GM19438 (cell line): ENCODE measurements at regions not wholly inside any gene's neighbourhood (a gene's known extent, or its start where the extent isn't known, plus 50 kb on each side); places are given as distances from the start of the nearest gene placed in this dataset.

Experiments used
- ATAC-seq: cut with Tn5 transposase; IDR thresholded peaks from one replicate; pipeline ENCODE4 v1.9.1; 2021; ENCODE audit warnings: low read depth; ENCODE audit not compliant: unreplicated experiment

GRCh38 chr2:66048667-66049066 is 386.3 kb upstream of the MEIS1 start:
- ATAC-seq, result no peak

- no peak for ATAC-seq
Observed at GRCh38 chr2:66041902-66042657, 392.8 kb upstream of the MEIS1 start.

DNA sequence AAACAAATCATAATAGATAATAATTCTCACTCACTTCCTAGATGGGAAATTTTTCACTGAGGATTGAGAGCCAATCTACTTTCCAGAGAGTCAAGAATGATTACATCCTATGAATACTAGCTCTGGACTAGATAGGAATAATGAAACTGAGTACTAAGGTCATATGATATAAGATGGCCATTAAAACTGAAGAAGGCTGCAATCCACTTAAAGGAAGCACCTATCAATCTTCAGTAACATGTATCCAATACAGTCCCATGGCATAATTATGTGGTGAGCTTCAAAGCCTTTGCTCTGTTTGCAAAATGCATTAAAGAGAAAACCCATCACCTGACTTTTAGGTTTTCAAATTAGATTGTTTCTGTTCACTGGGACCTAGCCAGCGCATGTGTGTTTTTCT is 398.0 kb upstream of the MEIS1 start:
- ATAC-seq, result no peak

DNA sequence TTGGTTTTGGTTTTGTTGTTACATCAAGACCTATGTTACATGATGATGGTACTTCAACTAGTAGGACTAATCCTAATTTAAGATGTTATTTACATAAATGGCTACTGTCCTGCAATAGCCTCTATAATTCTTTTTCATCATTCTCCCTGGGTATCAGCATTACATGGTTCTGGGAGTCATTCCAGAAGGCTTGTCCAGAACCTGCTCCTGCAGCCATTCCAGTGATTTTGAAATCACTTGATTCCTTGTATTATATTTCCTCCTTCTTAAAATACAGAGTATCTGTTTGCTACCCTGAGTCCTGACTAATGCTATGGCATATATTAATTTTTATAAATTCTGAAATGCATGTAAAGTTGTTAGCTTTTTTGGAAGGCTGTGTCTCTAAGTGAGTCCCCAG is 400.5 kb upstream of the MEIS1 start:
- no peak for ATAC-seq

DNA sequence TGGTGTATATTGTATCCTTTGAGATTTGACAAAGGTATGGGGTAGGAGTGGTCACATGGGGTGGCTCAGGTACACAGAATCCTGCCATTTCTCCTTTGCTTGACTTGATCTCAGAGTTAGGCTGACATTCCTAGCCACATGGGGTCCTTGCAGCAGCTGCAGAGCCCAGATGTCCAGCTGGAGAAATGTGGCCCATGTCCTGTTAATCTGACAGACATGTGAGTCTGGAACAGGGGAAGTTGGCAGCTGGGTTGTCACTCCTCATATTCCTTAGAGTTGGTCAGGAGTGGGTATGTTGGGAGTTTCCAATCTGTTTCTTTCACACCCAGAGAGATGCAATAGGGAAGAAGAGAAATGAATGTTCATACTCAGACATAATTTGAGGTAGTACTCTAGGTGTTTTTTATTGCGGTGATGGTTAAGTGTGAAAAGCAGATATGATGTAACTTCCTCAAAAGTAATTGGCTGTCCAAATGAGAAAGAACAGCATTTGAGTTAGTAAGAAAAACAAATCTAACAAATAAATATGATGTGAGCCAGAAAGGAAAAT is 402.6 kb upstream of the MEIS1 start:
- ATAC-seq, result no peak

DNA sequence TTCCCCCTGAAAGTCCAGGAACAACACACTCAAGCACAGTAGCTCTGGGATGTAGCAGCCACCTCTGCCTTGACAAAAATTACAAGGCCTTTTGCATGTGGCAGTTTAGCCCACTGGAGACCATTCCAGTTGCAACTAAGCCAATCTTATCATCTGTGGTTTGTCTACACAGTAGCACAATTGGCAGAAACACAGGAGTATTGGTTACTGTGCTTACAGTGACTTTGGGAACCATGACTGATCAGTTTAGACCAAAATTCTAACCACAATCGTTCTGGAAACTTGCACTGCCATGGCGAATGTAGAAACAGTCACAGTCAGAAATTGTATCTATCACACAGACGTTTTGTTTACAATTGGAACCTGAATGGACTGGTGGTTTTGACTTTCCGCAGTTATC is 403.7 kb upstream of the MEIS1 start:
- no peak for ATAC-seq

- no peak for ATAC-seq
Observed at GRCh38 chr2:66030553-66030952, 404.4 kb upstream of the MEIS1 start.

DNA sequence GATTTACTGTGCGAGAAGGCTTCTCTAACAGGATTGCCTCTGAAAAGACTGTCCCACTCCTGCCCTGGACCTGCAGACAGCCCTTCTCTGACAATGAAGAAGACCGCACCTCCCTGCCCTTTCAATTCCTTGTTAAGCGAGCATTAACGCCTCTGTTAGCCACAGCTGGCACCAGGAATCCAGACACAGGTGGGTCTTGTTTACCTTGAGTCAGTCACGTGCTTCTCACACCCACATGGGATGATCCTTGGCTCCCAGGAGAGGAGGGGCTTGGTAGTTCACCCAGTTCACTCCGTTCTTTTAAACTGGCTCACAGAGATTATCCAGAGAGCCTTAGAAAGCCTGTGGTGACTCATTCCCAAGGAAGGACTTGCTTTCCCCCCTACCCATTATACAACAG is 410.5 kb upstream of the MEIS1 start:
- no peak for ATAC-seq

GRCh38 chr2:66021296-66021695 is 413.6 kb upstream of the MEIS1 start:
- ATAC-seq, result no peak

DNA sequence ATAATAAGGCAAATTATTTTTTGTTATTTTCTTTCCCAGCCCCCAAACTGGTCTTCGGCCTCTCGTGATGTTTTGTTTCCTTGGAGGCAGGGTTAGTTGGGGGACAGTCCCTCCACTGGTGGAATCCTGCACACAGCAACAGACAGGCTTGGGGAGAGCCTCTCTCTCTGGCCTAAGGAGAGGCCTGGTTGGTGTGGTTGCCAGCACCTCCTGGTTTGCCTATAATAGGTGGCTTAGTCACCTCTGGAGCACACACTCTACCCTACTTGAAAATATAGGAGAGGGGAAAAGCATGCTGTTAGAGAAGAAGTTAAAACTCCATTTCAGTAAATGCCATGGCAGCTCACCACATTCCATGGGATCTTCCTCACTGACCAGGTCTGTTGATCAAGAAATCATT is 417.2 kb upstream of the MEIS1 start:
- ATAC-seq, result no peak

- ATAC-seq, result no peak
Observed at GRCh38 chr2:66014450-66014849, 420.5 kb upstream of the MEIS1 start.

DNA sequence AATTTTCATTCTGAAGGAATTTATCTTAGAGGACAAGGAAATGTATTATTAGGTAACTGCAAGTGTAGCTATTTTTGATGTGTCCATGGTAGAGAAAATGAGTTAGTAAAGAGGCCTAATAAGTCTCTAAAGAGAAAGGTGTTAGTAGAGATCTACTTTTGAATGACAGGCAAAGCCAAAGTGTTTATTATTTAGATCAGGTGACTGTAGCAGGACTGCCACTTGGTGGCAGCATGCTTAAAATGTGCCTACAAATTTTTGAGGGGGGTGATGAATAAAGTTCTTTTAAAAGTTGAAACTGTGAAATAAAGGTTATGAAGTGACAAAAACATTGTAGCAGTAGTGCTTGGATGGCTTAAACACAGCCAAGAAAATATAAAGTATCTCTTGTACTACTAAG is 421.5 kb upstream of the MEIS1 start:
- no peak for ATAC-seq

DNA sequence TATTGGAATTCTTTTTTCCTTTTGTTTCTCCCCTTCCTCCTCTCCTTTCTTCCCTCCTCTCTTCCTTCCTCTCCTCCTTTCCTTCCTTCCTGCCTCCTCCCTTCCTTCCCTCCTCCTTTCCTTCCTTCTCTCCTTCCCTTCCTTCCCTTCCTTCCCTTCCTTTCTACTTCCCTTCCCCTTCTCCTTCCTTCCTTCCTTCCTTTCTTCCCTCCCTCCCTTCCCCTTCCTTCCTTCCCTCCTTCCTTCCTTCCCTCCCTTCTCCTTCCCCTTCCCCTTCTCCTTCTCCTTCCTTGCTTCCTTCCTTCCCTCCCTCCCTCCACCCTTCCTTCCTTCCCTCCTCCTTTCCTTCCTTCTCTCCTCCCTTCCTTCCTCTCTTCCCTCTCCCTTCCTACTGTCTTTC is 431.0 kb upstream of the MEIS1 start:
- no peak for ATAC-seq

GRCh38 chr2:66001538-66001937 is 433.4 kb upstream of the MEIS1 start:
- no peak for ATAC-seq

- no peak for ATAC-seq
Observed at GRCh38 chr2:66000901-66001300, 434.0 kb upstream of the MEIS1 start.

- ATAC-seq, result no peak
Observed at GRCh38 chr2:65999796-66000195, 435.1 kb upstream of the MEIS1 start.

GRCh38 chr2:65999103-65999502 is 435.8 kb upstream of the MEIS1 start:
- ATAC-seq, result no peak

DNA sequence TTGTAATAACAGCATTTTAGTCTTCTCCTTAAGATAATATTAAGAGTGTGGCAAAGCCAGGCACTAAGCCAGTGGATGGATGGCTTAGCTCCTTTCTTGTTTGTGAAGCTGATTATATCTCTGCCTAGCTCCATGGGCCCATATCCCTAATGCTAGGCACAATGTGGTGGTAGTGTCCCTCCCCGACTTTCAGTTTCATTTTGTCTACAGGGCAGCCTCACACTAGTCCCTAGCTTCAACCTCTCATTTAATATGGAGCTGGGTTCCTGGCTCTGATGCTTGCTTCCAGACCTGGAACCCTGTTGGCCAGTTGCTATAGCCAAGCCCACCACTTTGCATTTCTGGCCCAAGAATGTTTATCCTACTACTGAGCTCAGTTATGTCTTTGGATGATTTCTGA is 437.0 kb upstream of the MEIS1 start:
- no peak for ATAC-seq

GRCh38 chr2:65992198-65992554 is 442.7 kb upstream of the MEIS1 start:
- no peak for ATAC-seq

- ATAC-seq, result no peak
Observed at GRCh38 chr2:65991381-65992197, 443.3 kb upstream of the MEIS1 start.

GRCh38 chr2:65985986-65986385 is 448.9 kb upstream of the MEIS1 start:
- no peak for ATAC-seq

- ATAC-seq, result no peak
Observed at GRCh38 chr2:65980531-65980930, 454.4 kb upstream of the MEIS1 start.
